NOMO-1 (cell line): ENCODE measurements at regions not wholly inside any gene's neighbourhood (a gene's known extent, or its start where the extent isn't known, plus 50 kb on each side); places are given as distances from the start of the nearest gene placed in this dataset.

Experiments used
- DNase-seq, 2 experiments: peaks; one replicate each; lab custom pipeline; 2025; ENCODE audit not compliant: unreplicated experiment in 2 of 2; lab: John Stamatoyannopoulos, UW

GRCh38 chr15:39156166-39156565 lies 424.7 kb upstream of the THBS1 start:
- no peak for DNase-seq

GRCh38 chr15:39156646-39157250 lies 424.1 kb upstream of the THBS1 start:
- no peak for DNase-seq

- DNase-seq, result no peak
These were observed 423.0 kb upstream of the THBS1 start for GRCh38 chr15:39157882-39158281.

- no peak for DNase-seq
These were observed 421.0 kb upstream of the THBS1 start for GRCh38 chr15:39159833-39160232.

GRCh38 chr15:39161096-39161495 lies 419.8 kb upstream of the THBS1 start:
- DNase-seq, result no peak

GRCh38 chr15:39165020-39165706 lies 415.7 kb upstream of the THBS1 start:
- no peak for DNase-seq

- no peak for DNase-seq
These were observed 413.5 kb upstream of the THBS1 start for GRCh38 chr15:39167164-39168058.

- peak; percentile 27 to 52 for DNase-seq
These were observed 408.9 kb upstream of the THBS1 start for GRCh38 chr15:39171944-39172368.

- no peak for DNase-seq
These were observed 408.2 kb upstream of the THBS1 start for GRCh38 chr15:39172380-39173281.

- no peak for DNase-seq
These were observed 407.5 kb upstream of the THBS1 start for GRCh38 chr15:39173426-39173825.

- no peak for DNase-seq
These were observed 406.5 kb upstream of the THBS1 start for GRCh38 chr15:39174332-39174731.

GRCh38 chr15:39176030-39176429 lies 404.8 kb upstream of the THBS1 start:
- no peak for DNase-seq

GRCh38 chr15:39177561-39177960 lies 403.3 kb upstream of the THBS1 start:
- DNase-seq, result no peak

- DNase-seq, result no peak
These were observed 400.8 kb upstream of the THBS1 start for GRCh38 chr15:39180030-39180429.

- DNase-seq, result no peak
These were observed 400.4 kb upstream of the THBS1 start for GRCh38 chr15:39180483-39180933.

- no peak for DNase-seq
These were observed 399.7 kb upstream of the THBS1 start for GRCh38 chr15:39181056-39181747.

- no peak for DNase-seq
These were observed 398.9 kb upstream of the THBS1 start for GRCh38 chr15:39181940-39182339.

- peak; percentile 27 to 52 for DNase-seq
These were observed 397.6 kb upstream of the THBS1 start for GRCh38 chr15:39183164-39183881.

GRCh38 chr15:39184701-39185390 lies 396.0 kb upstream of the THBS1 start:
- DNase-seq, result no peak
